ENCODE measurements at regions not wholly inside any gene's neighbourhood (a gene's known extent, or its start where the extent isn't known, plus 50 kb on each side); places are given as distances from the start of the nearest gene placed in this dataset.
"Not testable (repeated sequence)": the region's sequence is repeated elsewhere in the genome, so short reads cannot be mapped to it uniquely, and the experiment has no call there.

DNA sequence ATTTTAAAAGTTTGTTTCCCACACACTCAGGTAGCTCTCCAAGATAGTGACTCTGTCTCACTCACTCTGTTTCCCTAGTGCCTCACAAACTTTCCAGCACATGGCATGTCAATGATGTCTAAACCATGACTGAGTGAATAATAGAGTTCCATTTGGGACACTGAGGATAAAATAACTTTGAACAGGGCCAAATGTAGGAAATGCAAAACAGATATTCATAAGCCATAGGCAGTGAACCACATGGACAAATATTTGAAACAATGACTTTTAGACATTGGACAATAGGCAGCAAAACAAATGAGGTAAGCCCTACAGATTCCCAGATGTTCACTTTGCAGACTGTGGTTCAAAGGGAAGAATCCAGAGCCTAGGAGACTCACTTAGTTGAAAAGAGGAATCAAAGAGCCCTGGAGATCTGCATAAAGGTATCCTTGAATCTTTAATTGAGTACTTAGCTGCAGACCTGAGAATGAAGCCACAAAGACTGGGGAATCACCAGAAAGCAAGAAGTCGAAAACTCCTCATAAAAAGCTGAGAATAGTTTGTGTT is 173.3 kb downstream of the FAM76B start:
- DNase-seq (ENCODE audit: extremely low read depth, low read depth): no peak

DNA sequence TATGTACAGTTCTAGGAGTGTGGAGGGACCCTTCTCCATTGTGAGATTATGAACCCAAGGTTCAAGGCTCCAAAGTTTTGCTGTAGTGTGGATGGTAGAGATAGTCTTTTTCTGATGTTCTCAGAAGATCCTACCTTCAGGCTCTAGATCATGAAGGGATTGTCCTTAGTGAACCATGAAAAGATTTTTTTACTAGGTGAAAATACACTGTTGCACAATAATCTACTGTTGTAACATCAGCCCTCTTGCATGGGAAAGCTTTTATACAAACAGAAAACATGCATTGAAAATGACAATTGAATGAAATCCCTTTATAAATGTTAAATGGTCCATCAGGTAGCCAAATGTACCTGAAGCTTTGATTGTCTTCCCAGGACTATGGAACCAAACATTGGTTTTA is 177.8 kb downstream of the FAM76B start:
- TF ChIP-seq, protein P1, sequence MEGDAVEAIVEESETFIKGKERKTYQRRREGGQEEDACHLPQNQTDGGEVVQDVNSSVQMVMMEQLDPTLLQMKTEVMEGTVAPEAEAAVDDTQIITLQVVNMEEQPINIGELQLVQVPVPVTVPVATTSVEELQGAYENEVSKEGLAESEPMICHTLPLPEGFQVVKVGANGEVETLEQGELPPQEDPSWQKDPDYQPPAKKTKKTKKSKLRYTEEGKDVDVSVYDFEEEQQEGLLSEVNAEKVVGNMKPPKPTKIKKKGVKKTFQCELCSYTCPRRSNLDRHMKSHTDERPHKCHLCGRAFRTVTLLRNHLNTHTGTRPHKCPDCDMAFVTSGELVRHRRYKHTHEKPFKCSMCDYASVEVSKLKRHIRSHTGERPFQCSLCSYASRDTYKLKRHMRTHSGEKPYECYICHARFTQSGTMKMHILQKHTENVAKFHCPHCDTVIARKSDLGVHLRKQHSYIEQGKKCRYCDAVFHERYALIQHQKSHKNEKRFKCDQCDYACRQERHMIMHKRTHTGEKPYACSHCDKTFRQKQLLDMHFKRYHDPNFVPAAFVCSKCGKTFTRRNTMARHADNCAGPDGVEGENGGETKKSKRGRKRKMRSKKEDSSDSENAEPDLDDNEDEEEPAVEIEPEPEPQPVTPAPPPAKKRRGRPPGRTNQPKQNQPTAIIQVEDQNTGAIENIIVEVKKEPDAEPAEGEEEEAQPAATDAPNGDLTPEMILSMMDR (IDR thresholded peaks at IDR 0.05; ENCODE audit: low read depth, low read length): no peak
- no peak for DNase-seq (ENCODE audit: extremely low read depth, low read depth)

More for the DNA sequence above, 173.3 kb downstream of the FAM76B start:
- TF ChIP-seq, protein P1 (IDR thresholded peaks at IDR 0.05; ENCODE audit: low read depth, low read length): no peak

DNA sequence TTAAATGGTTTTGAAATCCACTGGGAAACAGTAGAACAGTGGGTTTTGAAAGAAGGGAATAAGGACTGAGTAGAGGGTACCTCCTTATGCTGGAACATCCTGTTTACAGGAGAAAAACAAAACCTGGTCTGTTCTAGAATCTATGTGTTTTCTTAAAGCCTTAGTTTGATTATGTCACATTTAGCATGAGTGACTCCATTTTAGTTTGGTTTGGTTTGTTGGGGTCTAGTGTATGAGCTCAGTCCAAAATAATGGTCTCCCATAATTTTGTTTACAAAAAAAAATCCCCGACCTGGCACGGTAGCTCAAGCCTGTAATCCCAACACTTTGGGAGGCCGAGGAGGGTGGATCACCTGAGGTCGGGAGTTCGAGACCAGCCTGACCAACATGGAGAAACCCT is 179.4 kb downstream of the FAM76B start:
- not testable (repeated sequence) for DNase-seq (ENCODE audit: extremely low read depth, low read depth)

DNA sequence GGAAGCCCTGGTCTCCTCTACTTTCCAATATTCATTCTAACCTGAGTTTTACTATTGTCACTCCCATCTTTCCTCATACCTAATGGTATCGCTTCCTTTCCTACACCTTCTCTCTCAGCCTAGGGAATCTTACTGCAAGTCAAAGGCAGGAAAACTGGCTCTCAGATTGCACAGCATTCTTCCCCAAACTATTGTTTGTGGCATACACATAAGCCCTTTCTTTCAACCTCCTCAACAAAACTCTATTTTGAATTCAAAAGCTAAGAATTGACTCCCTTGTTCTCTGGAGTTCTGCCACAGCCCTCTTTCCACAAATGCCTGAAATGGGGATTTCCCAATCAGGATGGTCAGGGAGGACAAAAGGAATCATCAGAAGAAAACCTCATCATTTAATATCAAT is 181.5 kb downstream of the FAM76B start:
- TF ChIP-seq, protein P1 (IDR thresholded peaks at IDR 0.05; ENCODE audit: low read depth, low read length): no peak
- no peak for DNase-seq (ENCODE audit: extremely low read depth, low read depth)

DNA sequence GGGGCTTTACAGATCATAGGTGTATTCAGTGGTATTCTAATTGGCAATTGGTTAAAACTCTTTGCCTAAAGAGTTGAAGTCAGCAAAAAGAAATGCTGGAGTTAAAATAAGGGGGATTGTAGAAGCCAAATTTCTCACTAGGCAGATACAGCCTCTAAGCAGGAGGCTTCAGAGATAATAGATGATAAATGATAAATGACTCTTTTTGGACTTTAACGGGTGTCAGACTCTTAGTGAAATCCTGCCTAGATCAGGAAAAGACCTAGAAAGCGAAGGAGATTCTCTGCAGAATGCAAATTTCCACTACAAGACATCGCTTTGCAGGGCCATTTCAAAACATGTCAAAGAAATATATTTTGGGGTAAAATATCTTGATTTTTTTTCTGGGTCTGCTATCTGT is 182.8 kb downstream of the FAM76B start:
- TF ChIP-seq, protein P1 (IDR thresholded peaks at IDR 0.05; ENCODE audit: low read depth, low read length): no peak
- no peak for DNase-seq (ENCODE audit: extremely low read depth, low read depth)

DNA sequence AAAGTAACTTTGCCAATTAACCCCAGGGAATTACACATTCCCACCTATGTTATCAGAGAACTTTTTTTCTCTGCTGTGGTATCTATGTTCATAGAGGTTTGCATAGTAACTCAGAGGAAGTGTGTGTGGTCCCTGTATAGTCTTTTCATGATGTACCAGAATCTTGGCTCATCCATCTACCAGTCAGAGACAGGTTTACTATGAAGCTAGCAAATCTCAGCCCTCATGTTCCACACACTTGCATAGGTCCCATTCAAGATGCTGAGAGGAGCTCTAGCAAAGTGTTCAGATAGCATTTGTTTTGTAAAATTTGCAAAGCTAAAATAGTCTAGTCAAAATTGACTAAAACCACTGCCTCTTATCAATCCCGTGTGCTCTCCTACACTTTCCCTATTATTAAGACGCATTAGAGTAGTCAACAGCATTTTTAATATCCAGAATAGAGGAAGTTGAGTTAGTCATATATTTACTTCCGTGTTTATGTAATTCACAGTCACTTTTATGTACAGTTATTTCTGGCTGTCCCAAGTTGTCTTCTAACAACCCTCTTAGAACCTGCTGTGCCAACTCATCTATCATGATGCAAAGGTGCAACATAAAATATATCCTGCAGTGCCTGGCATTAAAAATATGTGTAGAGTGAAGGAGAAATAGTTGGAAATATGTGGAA is 184.2 kb downstream of the FAM76B start:
- TF ChIP-seq, protein P1 (IDR thresholded peaks at IDR 0.05; ENCODE audit: low read depth, low read length): no peak
- no peak for DNase-seq (ENCODE audit: extremely low read depth, low read depth)

DNA sequence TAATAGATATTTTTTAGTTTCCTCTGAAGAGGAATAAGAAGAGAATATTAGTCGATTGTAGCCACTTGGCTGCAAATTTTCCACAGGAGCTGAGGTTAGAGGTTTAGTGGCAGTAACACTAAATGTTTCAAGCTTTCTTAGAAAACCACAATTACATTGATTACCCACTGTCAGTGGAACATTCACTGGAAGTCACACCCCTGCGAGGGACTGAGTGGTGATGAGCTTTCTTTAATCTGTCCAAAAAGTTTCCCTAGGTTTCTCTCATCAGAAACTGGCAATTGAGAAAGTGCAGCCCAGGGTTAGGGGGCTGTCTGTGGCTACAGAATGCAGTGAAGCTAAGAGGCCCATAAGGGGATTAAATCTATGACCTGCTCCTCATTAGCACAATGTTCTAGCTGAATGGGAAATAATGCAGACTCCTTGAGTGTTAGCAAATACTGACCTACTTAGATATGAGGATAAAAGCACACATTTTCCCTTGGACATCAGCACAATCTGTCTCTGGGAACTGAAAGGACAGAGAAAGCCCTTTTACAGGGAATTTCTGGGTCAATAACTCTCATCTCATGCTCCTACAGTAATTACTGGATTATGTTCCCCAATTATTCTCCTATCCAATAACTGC is 189.5 kb downstream of the FAM76B start:
- DNase-seq (ENCODE audit: extremely low read depth, low read depth): no peak
- TF ChIP-seq, protein P1 (IDR thresholded peaks at IDR 0.05; ENCODE audit: low read depth, low read length): no peak

Measured in AG09319 (cell line).